Mesendoderm (in vitro differentiated cells): ENCODE measurements at regions not wholly inside any gene's neighbourhood (a gene's known extent, or its start where the extent isn't known, plus 50 kb on each side); places are given as distances from the start of the nearest gene placed in this dataset.

Experiments
- DNase-seq: peaks from one replicate; pipeline ENCODE4 v3.0.0; 2013
- H2AK5ac ChIP-seq: 2 replicates; pipeline ENCODE4 v1.6.1; 2013; ENCODE audit warnings: low read length, inconsistent platforms
- H2BK120ac ChIP-seq: 2 replicates; pipeline ENCODE4 v1.6.1; 2013; ENCODE audit warnings: low read depth, mild to moderate bottlenecking, low read length, moderate library complexity, mixed read lengths
- H2BK15ac ChIP-seq: replicated peaks from 2 replicates; pipeline ENCODE4 v1.6.1; 2013; ENCODE audit warnings: low read depth, mild to moderate bottlenecking, moderate library complexity
- H2BK5ac ChIP-seq: 2 replicates; pipeline ENCODE4 v1.6.1; 2013; ENCODE audit warnings: low read length, inconsistent platforms
- H3K18ac ChIP-seq: 2 replicates; pipeline ENCODE4 v1.6.1; 2013; ENCODE audit warnings: mild to moderate bottlenecking, low read length, mixed read lengths
- H3K23ac ChIP-seq: one replicate; pipeline ENCODE4 v1.6.1; 2013; ENCODE audit warnings: low read length
- H3K27ac ChIP-seq: 2 replicates; pipeline ENCODE4 v1.5.1; 2013; ENCODE audit warnings: low read depth, mild to moderate bottlenecking, inconsistent platforms, low read length, moderate library complexity
- H3K27me3 ChIP-seq: 2 replicates; pipeline ENCODE4 v1.6.1; 2013; ENCODE audit warnings: low read length, control low read depth, mild to moderate bottlenecking, inconsistent platforms; ENCODE audit not compliant: insufficient read depth, poor library complexity
- H3K36me3 ChIP-seq: 2 replicates; pipeline ENCODE4 v1.6.1; 2013; ENCODE audit warnings: low read length, inconsistent platforms; ENCODE audit not compliant: control insufficient read depth, insufficient read depth
- H3K4ac ChIP-seq: one replicate; pipeline ENCODE4 v1.6.1; 2013; ENCODE audit warnings: low read depth, mild to moderate bottlenecking, low read length, moderate library complexity
- H3K4me1 ChIP-seq: 2 replicates; pipeline ENCODE4 v1.6.1; 2013; ENCODE audit warnings: low read depth, low read length, inconsistent platforms; ENCODE audit not compliant: control insufficient read depth
- H3K4me2 ChIP-seq: 2 replicates; pipeline ENCODE4 v1.6.1; 2013; ENCODE audit warnings: low read length
- H3K4me3 ChIP-seq: 2 replicates; pipeline ENCODE4 v1.5.1; 2013; ENCODE audit warnings: mild to moderate bottlenecking, low read length
- H3K56ac ChIP-seq: one replicate; pipeline ENCODE4 v1.6.1; 2013; ENCODE audit warnings: low read length
- H3K79me1 ChIP-seq: 2 replicates; pipeline ENCODE4 v1.6.1; 2013; ENCODE audit warnings: low read length, inconsistent platforms
- H3K79me2 ChIP-seq: 2 replicates; pipeline ENCODE4 v1.6.1; 2013; ENCODE audit warnings: mild to moderate bottlenecking, low read length; ENCODE audit not compliant: control insufficient read depth, insufficient read depth
- H3K9ac ChIP-seq: 2 replicates; pipeline ENCODE4 v1.6.1; 2013; ENCODE audit warnings: low read length, inconsistent platforms
- H4K5ac ChIP-seq: one replicate; pipeline ENCODE4 v1.6.1; 2013; ENCODE audit warnings: low read length
- H4K8ac ChIP-seq: one replicate; pipeline ENCODE4 v1.6.1; 2013; ENCODE audit warnings: low read depth, mild to moderate bottlenecking, control low read depth, low read length, moderate library complexity
- WGBS: extraction: QIAGEN DNeasy Blood & Tissue Kit; methylation state at CpG from one replicate; pipeline ENCODE4 v1.1.7; 2013; ENCODE audit warnings: low lambda C conversion rate, missing lambda C conversion rate; ENCODE audit not compliant: insufficient coverage; ENCODE audit errors: extremely low coverage; 5-methylcytosine and 5-hydroxymethylcytosine counted together

DNA sequence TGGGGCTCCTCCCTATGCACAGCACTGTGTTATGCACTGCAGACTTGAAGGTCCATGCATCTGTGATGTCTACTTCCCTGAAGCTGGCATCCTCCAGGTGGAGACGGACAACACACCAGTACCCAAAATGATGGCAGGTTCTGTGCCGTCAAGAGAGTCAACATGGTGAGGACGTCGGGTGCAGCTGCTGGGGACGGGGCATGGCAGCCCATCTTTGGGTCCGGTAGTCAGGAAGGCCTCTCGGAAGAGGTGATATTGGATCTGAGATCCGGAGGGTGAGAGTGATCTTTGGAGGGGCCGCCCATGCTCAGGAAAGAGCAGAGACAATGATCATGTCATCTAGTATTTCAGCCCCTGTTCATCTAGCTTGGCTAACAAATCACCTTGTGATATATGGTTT lies 104.1 kb downstream of the RIPK4 start:
- no peak for DNase-seq
- Histone ChIP-seq H4K5ac (no peak overlapping the region), H4K8ac (no peak overlapping the region), H3K27ac (no peak overlapping the region), H2BK15ac (no peak overlapping the region), H2BK120ac (no peak overlapping the region), H3K18ac (no peak overlapping the region), H2BK5ac (no peak overlapping the region), H3K4me1 (no peaks in the 10 kb centered on the region), H3K79me2 (no peaks in the 10 kb centered on the region), H3K23ac (no peak overlapping the region), H3K4ac (no peak overlapping the region), H3K36me3 (no peaks in the 10 kb centered on the region), H3K79me1 (no peaks in the 10 kb centered on the region), H3K27me3 (no peaks in the 10 kb centered on the region), H3K9ac (no peak overlapping the region), H3K56ac (no peak overlapping the region), H3K4me2 (no peak overlapping the region), H2AK5ac (no peak overlapping the region), H3K4me3 (no peak overlapping the region)
- no CpG with 5 or more reads among the region's 9 CpGs for WGBS

- H4K5ac ChIP-seq, result no peak overlapping the region
- no peak overlapping the region for H3K18ac ChIP-seq
- H3K79me1 ChIP-seq, result no peaks in the 10 kb centered on the region
- no peak overlapping the region for H2BK120ac ChIP-seq
- H3K27ac ChIP-seq, result no peak overlapping the region
- DNase-seq, result no peak
- no peaks in the 10 kb centered on the region for H3K79me2 ChIP-seq
- H3K4ac ChIP-seq, result no peak overlapping the region
- H3K4me1 ChIP-seq, result no peaks in the 10 kb centered on the region
- no peak overlapping the region for H3K9ac ChIP-seq
- H3K27me3 ChIP-seq, result no peaks in the 10 kb centered on the region
- H2BK15ac ChIP-seq, result no peak overlapping the region
- no CpG with 5 or more reads among the region's 7 CpGs for WGBS
- H2BK5ac ChIP-seq, result no peak overlapping the region
- no peak overlapping the region for H4K8ac ChIP-seq
- no peak overlapping the region for H3K4me2 ChIP-seq
- no peak overlapping the region for H3K56ac ChIP-seq
- no peak overlapping the region for H2AK5ac ChIP-seq
- H3K4me3 ChIP-seq, result no peak overlapping the region
- H3K36me3 ChIP-seq, result no peaks in the 10 kb centered on the region
- no peak overlapping the region for H3K23ac ChIP-seq
Measured at GRCh38 chr21:41662161-41662560, 104.7 kb downstream of the RIPK4 start.

DNA sequence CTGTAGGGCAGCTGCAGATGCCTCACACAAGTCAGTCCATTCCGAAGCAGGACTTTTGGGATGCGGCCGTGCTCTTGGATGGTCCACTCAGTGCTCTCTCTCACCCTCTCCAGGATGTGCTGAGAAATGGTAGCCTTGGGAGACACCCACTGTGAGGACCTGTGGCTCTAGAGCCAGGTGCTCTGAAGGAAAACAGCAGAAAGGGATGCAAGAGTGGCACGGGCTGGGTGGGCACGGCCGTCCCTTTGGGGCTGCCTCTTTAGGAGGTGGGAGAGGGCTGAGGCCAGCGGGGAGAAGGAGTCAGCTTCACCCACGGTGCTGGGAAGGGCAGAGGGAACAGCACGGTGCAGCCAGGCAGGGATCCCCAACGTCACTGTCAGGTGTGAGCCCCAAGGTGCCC lies 106.1 kb downstream of the RIPK4 start:
- no peak overlapping the region for H3K23ac ChIP-seq
- H3K79me2 ChIP-seq, result no peaks in the 10 kb centered on the region
- no peak overlapping the region for H3K4ac ChIP-seq
- H2BK5ac ChIP-seq, result no peak overlapping the region
- H2AK5ac ChIP-seq, result no peak overlapping the region
- no peaks in the 10 kb centered on the region for H3K79me1 ChIP-seq
- no peaks in the 10 kb centered on the region for H3K36me3 ChIP-seq
- no peak overlapping the region for H3K4me2 ChIP-seq
- no CpG with 5 or more reads among the region's 10 CpGs for WGBS
- H2BK15ac ChIP-seq, result no peak overlapping the region
- no peak overlapping the region for H3K18ac ChIP-seq
- H3K56ac ChIP-seq, result no peak overlapping the region
- no peak for DNase-seq
- H4K5ac ChIP-seq, result no peak overlapping the region
- H3K4me1 ChIP-seq, result no peaks in the 10 kb centered on the region
- no peak overlapping the region for H3K4me3 ChIP-seq
- no peak overlapping the region for H3K27ac ChIP-seq
- H2BK120ac ChIP-seq, result no peak overlapping the region
- no peak overlapping the region for H3K9ac ChIP-seq
- no peak overlapping the region for H4K8ac ChIP-seq
- no peaks in the 10 kb centered on the region for H3K27me3 ChIP-seq

- Histone ChIP-seq H3K79me1 (no peaks in the 10 kb centered on the region), H3K9ac (no peak overlapping the region), H3K4ac (no peak overlapping the region), H3K4me1 (no peaks in the 10 kb centered on the region), H3K23ac (no peak overlapping the region), H3K4me2 (no peak overlapping the region), H3K4me3 (no peak overlapping the region), H2AK5ac (no peak overlapping the region), H3K36me3 (no peaks in the 10 kb centered on the region), H4K8ac (no peak overlapping the region), H3K27ac (no peak overlapping the region), H2BK120ac (no peak overlapping the region), H3K56ac (no peak overlapping the region), H2BK15ac (no peak overlapping the region), H3K79me2 (no peaks in the 10 kb centered on the region), H4K5ac (no peak overlapping the region), H2BK5ac (no peak overlapping the region), H3K18ac (no peak overlapping the region), H3K27me3 (no peaks in the 10 kb centered on the region)
- no CpG with 5 or more reads among the region's 16 CpGs for WGBS
- no peak for DNase-seq
Measured at GRCh38 chr21:41659791-41660560, 106.9 kb downstream of the RIPK4 start.

GRCh38 chr21:41656946-41657525 lies 109.8 kb downstream of the RIPK4 start:
- Histone ChIP-seq H2BK5ac (no peak overlapping the region), H3K4ac (no peak overlapping the region), H3K18ac (no peak overlapping the region), H2BK15ac (no peak overlapping the region), H4K8ac (no peak overlapping the region), H3K4me3 (no peak overlapping the region), H3K79me1 (no peaks in the 10 kb centered on the region), H3K23ac (no peak overlapping the region), H4K5ac (no peak overlapping the region), H3K4me2 (no peak overlapping the region), H2BK120ac (no peak overlapping the region), H3K36me3 (no peaks in the 10 kb centered on the region), H2AK5ac (no peak overlapping the region), H3K79me2 (no peaks in the 10 kb centered on the region), H3K4me1 (no peaks in the 10 kb centered on the region), H3K27ac (no peak overlapping the region), H3K56ac (no peak overlapping the region), H3K27me3 (no peaks in the 10 kb centered on the region), H3K9ac (no peak overlapping the region)
- no CpG with 5 or more reads among the region's 6 CpGs for WGBS
- no peak for DNase-seq

DNA sequence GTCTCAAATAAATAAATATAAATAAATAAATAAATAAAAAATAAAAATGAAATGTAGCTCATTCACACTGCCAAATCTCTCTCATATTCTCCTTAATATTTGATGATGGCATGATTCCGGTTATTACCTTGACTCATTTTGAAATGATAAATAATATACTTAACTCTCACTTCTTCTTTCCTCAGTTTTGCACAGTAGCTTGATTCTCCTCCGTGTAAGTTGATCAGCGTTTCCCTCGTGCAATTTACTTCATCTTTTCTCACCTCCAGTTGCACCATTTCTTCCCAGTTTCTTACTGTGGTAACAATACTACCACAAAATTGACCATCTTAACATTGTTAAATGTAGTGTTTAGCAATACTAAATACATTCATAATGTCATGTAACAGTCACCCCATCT lies 111.6 kb downstream of the RIPK4 start:
- no peaks in the 10 kb centered on the region for H3K36me3 ChIP-seq
- no peak overlapping the region for H3K4me3 ChIP-seq
- H3K18ac ChIP-seq, result no peak overlapping the region
- no peaks in the 10 kb centered on the region for H3K79me1 ChIP-seq
- H2BK15ac ChIP-seq, result no peak overlapping the region
- no peak overlapping the region for H3K4me2 ChIP-seq
- no peak overlapping the region for H3K4ac ChIP-seq
- H3K79me2 ChIP-seq, result no peaks in the 10 kb centered on the region
- no CpG with 5 or more reads among the region's 4 CpGs for WGBS
- no peak overlapping the region for H2AK5ac ChIP-seq
- no peak for DNase-seq
- H2BK120ac ChIP-seq, result no peak overlapping the region
- no peaks in the 10 kb centered on the region for H3K27me3 ChIP-seq
- no peak overlapping the region for H3K27ac ChIP-seq
- no peak overlapping the region for H4K5ac ChIP-seq
- H3K56ac ChIP-seq, result no peak overlapping the region
- H4K8ac ChIP-seq, result no peak overlapping the region
- H3K9ac ChIP-seq, result no peak overlapping the region
- no peaks in the 10 kb centered on the region for H3K4me1 ChIP-seq
- H2BK5ac ChIP-seq, result no peak overlapping the region
- no peak overlapping the region for H3K23ac ChIP-seq
